A673 (cell line): ENCODE measurements at regions not wholly inside any gene's neighbourhood (a gene's known extent, or its start where the extent isn't known, plus 50 kb on each side); places are given as distances from the start of the nearest gene placed in this dataset.

Experiments used
- BruUV-seq: library from RNA; stranded (reverse); fragments of 400-500 nt; replicated peaks from 2 replicates; lab custom pipeline; 2021; lab: Mats Ljungman, UMichigan
- CTCF ChIA-PET: fragments of 300-600 bp; sonication (Branson Sonifier 250); formaldehyde crosslinking; loops from one replicate; lab custom pipeline; 2022; ENCODE audit warnings: antibody characterized with exemption; lab: Charles Lee
- POLR2A ChIA-PET: fragments of 300-600 bp; sonication (Branson Sonifier 250); formaldehyde crosslinking; loops from one replicate; lab custom pipeline; 2022; ENCODE audit warnings: antibody characterized with exemption; ENCODE audit not compliant: low non-redundant PET; lab: Charles Lee
- DNase-seq: peaks from one replicate; pipeline ENCODE4 v3.0.0-alpha.2; 2015; ENCODE audit warnings: low spot score
- H3K27ac ChIP-seq: fragments of 200-600 bp; sonication (generic); 2 replicates; pipeline ENCODE4 v1.5.1; 2016; ENCODE audit warnings: mixed run types, low read depth, mild to moderate bottlenecking, mixed read lengths, antibody characterized with exemption, low read length; ENCODE audit not compliant: poor library complexity, severe bottlenecking
- H3K27me3 ChIP-seq: fragments of 200-600 bp; sonication (generic); replicated peaks from 2 replicates; pipeline ENCODE4 v1.6.1; 2017; ENCODE audit warnings: mixed run types, low read depth, mild to moderate bottlenecking, mixed read lengths, antibody characterized with exemption, low read length; ENCODE audit not compliant: insufficient read depth, poor library complexity
- H3K36me3 ChIP-seq: fragments of 200-600 bp; sonication (generic); 2 replicates; pipeline ENCODE4 v1.6.1; 2016; ENCODE audit warnings: mixed run types, mild to moderate bottlenecking, mixed read lengths, antibody characterized with exemption, low read length; ENCODE audit not compliant: insufficient read depth, poor library complexity, severe bottlenecking
- H3K4me1 ChIP-seq: fragments of 200-600 bp; sonication (generic); 2 replicates; pipeline ENCODE4 v1.6.1; 2017; ENCODE audit warnings: mixed run types, mild to moderate bottlenecking, mixed read lengths, antibody characterized with exemption, low read length; ENCODE audit not compliant: insufficient read depth, poor library complexity, severe bottlenecking
- H3K4me3 ChIP-seq: fragments of 200-600 bp; sonication (generic); 2 replicates; pipeline ENCODE4 v1.5.1; 2016; ENCODE audit warnings: low read depth, mixed run types, mild to moderate bottlenecking, mixed read lengths, low read length; ENCODE audit not compliant: poor library complexity, severe bottlenecking
- H3K9me3 ChIP-seq: fragments of 200-600 bp; sonication (generic); 2 replicates; pipeline ENCODE4 v1.6.1; 2016; ENCODE audit warnings: mixed run types, low read depth, mild to moderate bottlenecking, mixed read lengths, antibody characterized with exemption, low read length; ENCODE audit not compliant: poor library complexity, severe bottlenecking
- EZH2 ChIP-seq: fragments of 200-600 bp; sonication (generic); IDR thresholded peaks from 2 replicates; pipeline ENCODE4 v1.6.1; 2017; ENCODE audit warnings: borderline replicate concordance, low read depth, mild to moderate bottlenecking, mixed read lengths, antibody characterized with exemption, low read length; ENCODE audit not compliant: poor library complexity, severe bottlenecking
- intact Hi-C: fragments of 100-400 bp; cut with micrococcal nuclease; formaldehyde crosslinking; loops from one replicate; pipeline ENCODE4 v1.10.0; 2022; ENCODE audit not compliant: unreplicated experiment
- TF ChIP-seq, protein P1 (sequence below): fragments of 300-800, 200-600 bp; sonication (generic); conservative IDR thresholded peaks from 2 replicates; pipeline ENCODE4 v1.5.1; 2017; ENCODE audit warnings: low read depth, mild to moderate bottlenecking, antibody characterized with exemption, low read length, moderate library complexity, mixed read lengths

DNA sequence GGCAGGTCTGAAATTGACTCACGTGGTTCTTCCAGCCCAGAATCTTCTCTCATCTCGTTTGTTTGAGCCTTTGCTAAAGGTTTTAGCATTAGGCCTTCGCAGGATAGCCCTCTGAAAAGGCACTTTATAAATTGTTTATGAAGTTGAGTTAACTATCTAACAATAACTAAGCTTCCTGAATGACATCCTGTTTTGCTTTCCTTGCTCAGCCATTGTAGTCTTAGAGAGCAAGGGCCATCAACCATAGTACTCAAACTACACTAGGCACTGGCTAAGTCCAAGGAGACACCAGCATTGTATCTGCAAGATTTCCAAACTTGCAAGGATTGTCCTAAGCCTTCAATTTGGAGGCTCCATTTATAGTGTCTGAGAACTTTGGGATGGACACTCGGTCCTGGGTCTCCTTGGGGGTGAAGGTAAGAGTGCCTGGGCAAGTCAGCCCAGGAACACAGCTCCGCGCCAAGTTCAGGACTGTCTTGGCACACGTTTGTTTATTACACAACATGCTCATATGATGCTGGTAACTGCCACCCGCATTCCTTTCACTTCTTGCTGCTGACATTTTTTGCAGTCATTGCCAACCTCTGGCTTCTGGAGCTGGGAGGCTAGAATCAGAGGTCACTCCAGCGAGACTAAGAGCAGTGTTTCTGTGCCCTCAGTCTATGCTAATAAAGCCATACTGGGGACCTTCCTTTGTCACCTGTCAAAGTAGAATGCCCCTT is 151.1 kb downstream of the ESM1 start:
- H3K27me3 ChIP-seq = no peaks in the 10 kb centered on the region
- no peak overlapping the region for H3K27ac ChIP-seq
- POLR2A ChIA-PET = no interaction called here
- H3K4me3 ChIP-seq = no peak overlapping the region
- no peak for DNase-seq
- CTCF ChIA-PET = interaction anchor here (0.6 kb wide), 1 partner anchor 249 kb away, joined by 3 read pairs; no protein-coding TSS in a partner anchor
- H3K9me3 ChIP-seq = no peaks in the 10 kb centered on the region
- TF ChIP-seq, protein P1, sequence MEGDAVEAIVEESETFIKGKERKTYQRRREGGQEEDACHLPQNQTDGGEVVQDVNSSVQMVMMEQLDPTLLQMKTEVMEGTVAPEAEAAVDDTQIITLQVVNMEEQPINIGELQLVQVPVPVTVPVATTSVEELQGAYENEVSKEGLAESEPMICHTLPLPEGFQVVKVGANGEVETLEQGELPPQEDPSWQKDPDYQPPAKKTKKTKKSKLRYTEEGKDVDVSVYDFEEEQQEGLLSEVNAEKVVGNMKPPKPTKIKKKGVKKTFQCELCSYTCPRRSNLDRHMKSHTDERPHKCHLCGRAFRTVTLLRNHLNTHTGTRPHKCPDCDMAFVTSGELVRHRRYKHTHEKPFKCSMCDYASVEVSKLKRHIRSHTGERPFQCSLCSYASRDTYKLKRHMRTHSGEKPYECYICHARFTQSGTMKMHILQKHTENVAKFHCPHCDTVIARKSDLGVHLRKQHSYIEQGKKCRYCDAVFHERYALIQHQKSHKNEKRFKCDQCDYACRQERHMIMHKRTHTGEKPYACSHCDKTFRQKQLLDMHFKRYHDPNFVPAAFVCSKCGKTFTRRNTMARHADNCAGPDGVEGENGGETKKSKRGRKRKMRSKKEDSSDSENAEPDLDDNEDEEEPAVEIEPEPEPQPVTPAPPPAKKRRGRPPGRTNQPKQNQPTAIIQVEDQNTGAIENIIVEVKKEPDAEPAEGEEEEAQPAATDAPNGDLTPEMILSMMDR = no peak
- TF ChIP-seq EZH2 = no peak
- no TSS peak for BruUV-seq
- no peaks in the 10 kb centered on the region for H3K4me1 ChIP-seq
- intact Hi-C loops = no loop called here
- H3K36me3 ChIP-seq = no peaks in the 10 kb centered on the region

DNA sequence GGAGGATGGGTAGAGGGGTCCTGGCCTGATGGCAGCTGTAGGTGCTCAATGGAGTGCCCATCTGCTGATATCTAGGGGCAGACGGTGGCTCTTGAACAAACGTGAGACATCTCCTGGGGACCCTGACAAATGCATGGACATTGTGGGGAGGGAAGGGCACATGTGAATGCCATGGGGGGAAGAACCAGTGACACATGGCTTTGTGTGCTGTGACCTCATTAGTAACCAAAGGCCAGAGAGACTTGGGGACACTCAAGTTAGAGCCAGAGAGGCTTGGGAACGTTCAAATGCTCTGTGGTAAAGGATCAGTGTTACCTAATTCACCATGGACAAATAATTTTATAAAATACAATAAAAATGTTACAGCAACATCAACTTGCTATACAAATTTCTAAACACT is 151.8 kb downstream of the ESM1 start:
- intact Hi-C loops = no loop called here
- Histone ChIP-seq H3K4me1 (no peaks in the 10 kb centered on the region), H3K27me3 (no peaks in the 10 kb centered on the region), H3K9me3 (no peaks in the 10 kb centered on the region), H3K27ac (no peak overlapping the region), H3K36me3 (no peaks in the 10 kb centered on the region), H3K4me3 (no peak overlapping the region)
- ChIA-PET CTCF (interaction anchor here (0.6 kb wide), 1 partner anchor 248 kb away, joined by 3 read pairs; no protein-coding TSS in a partner anchor), POLR2A (no interaction called here)
- BruUV-seq = no TSS peak
- TF ChIP-seq EZH2 = no peak
- TF ChIP-seq, protein P1 = no peak
- no peak for DNase-seq

DNA sequence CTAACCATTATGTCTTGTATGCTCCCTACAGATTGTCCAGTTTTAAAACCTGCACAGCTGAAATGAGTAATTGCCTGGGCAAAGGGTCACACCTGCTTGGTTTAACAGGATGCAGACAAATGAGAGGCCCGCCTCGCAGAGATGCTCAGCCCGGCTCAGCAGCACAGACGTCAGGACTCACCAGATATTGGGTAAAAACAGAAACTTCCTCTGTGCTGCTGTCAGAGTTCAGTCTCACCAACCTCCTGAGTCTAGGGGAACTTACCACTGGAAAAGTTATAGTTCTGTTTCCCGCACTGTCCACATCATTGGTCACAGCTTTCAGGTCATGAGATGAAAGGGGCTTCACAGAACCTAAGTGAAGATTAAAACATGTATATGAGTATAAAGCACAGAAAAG is 152.5 kb downstream of the ESM1 start:
- Histone ChIP-seq H3K27me3 (no peaks in the 10 kb centered on the region), H3K27ac (no peak overlapping the region), H3K9me3 (no peaks in the 10 kb centered on the region), H3K4me1 (no peaks in the 10 kb centered on the region), H3K4me3 (no peak overlapping the region), H3K36me3 (no peaks in the 10 kb centered on the region)
- DNase-seq = no peak
- ChIA-PET CTCF (no interaction called here), POLR2A (no interaction called here)
- intact Hi-C loops = no loop called here
- no peak for TF ChIP-seq EZH2
- TF ChIP-seq, protein P1 = no peak
- no TSS peak for BruUV-seq
